ENCODE measurements at regions not wholly inside any gene's neighbourhood (a gene's known extent, or its start where the extent isn't known, plus 50 kb on each side); places are given as distances from the start of the nearest gene placed in this dataset.
A peak's percentile ranks its signal among the peaks of the same experiment; 100 is the strongest.
"Not testable (repeated sequence)": the region's sequence is repeated elsewhere in the genome, so short reads cannot be mapped to it uniquely, and the experiment has no call there.

GRCh38 chr1:146387750-146388469, 159.1 kb upstream of the NOTCH2NLA start:
- intact Hi-C loops (cut with micrococcal nuclease; ENCODE audit: unreplicated experiment) = not testable (repeated sequence)
- CTCF ChIA-PET = interaction anchor here (0.6 kb wide), 1 partner anchor 10 kb away, joined by 4 read pairs; no protein-coding TSS in a partner anchor

GRCh38 chr1:146386851-146387749, 158.3 kb upstream of the NOTCH2NLA start:
- intact Hi-C loops (cut with micrococcal nuclease; ENCODE audit: unreplicated experiment); H3K9me3 Mint-ChIP-seq (ENCODE audit: low read depth, unreplicated experiment); H3K27me3 Mint-ChIP-seq (ENCODE audit: unreplicated experiment): not testable (repeated sequence)
- BruUV-seq (replicated peaks) = TSS peak; percentile 100
- Mint-ChIP-seq H3K27ac (ENCODE audit: unreplicated experiment) (peak overlapping the region; percentile 100), H3K4me3 (ENCODE audit: low read depth, unreplicated experiment) (peak overlapping the region; percentile 86), H3K36me3 (ENCODE audit: insufficient read depth, unreplicated experiment) (peaks cover 15% of the 10 kb centered on the region), H3K4me1 (ENCODE audit: low read depth, unreplicated experiment) (peaks cover 10% of the 10 kb centered on the region)
- peak; percentile 71 for DNase-seq
- CTCF ChIA-PET = interaction anchor here (0.6 kb wide), 1 partner anchor 9 kb away, joined by 4 read pairs; no protein-coding TSS in a partner anchor

More at GRCh38 chr1:146387750-146388469, 159.1 kb upstream of the NOTCH2NLA start:
- Mint-ChIP-seq H3K4me1 (ENCODE audit: low read depth, unreplicated experiment) (peaks cover 10% of the 10 kb centered on the region), H3K4me3 (ENCODE audit: low read depth, unreplicated experiment) (peak overlapping the region; percentile 86), H3K36me3 (ENCODE audit: insufficient read depth, unreplicated experiment) (peaks cover 15% of the 10 kb centered on the region), H3K27ac (ENCODE audit: unreplicated experiment) (peak overlapping the region; percentile 100)
- H3K27me3 Mint-ChIP-seq (ENCODE audit: unreplicated experiment); DNase-seq; BruUV-seq (replicated peaks); H3K9me3 Mint-ChIP-seq (ENCODE audit: low read depth, unreplicated experiment): not testable (repeated sequence)

GRCh38 chr1:146381196-146381595, 152.4 kb upstream of the NOTCH2NLA start:
- H3K4me3 Mint-ChIP-seq (ENCODE audit: low read depth, unreplicated experiment); H3K9me3 Mint-ChIP-seq (ENCODE audit: low read depth, unreplicated experiment); CTCF ChIA-PET; BruUV-seq (replicated peaks); DNase-seq; H3K27ac Mint-ChIP-seq (ENCODE audit: unreplicated experiment); intact Hi-C loops (cut with micrococcal nuclease; ENCODE audit: unreplicated experiment): not testable (repeated sequence)
- H3K36me3 Mint-ChIP-seq (ENCODE audit: insufficient read depth, unreplicated experiment) = peaks cover 25% of the 10 kb centered on the region
- H3K27me3 Mint-ChIP-seq (ENCODE audit: unreplicated experiment) = peaks cover 11% of the 10 kb centered on the region
- peaks cover 16% of the 10 kb centered on the region for H3K4me1 Mint-ChIP-seq (ENCODE audit: low read depth, unreplicated experiment)

GRCh38 chr1:146376708-146377496, 148.1 kb upstream of the NOTCH2NLA start:
- peak; percentile 79 for DNase-seq
- Mint-ChIP-seq H3K4me3 (ENCODE audit: low read depth, unreplicated experiment) (peak overlapping the region; percentile 78), H3K27ac (ENCODE audit: unreplicated experiment) (peak overlapping the region; percentile 100), H3K27me3 (ENCODE audit: unreplicated experiment) (peaks cover 11% of the 10 kb centered on the region), H3K36me3 (ENCODE audit: insufficient read depth, unreplicated experiment) (peaks cover 27% of the 10 kb centered on the region), H3K4me1 (ENCODE audit: low read depth, unreplicated experiment) (peaks cover 16% of the 10 kb centered on the region)
- CTCF ChIA-PET = interaction anchor here (0.7 kb wide), 2 partner anchors 396 to 955 kb away, joined by 3 to 4 read pairs; no protein-coding TSS in a partner anchor
- H3K9me3 Mint-ChIP-seq (ENCODE audit: low read depth, unreplicated experiment); intact Hi-C loops (cut with micrococcal nuclease; ENCODE audit: unreplicated experiment): not testable (repeated sequence)
- BruUV-seq (replicated peaks) = TSS peak; percentile 100

GRCh38 chr1:146376309-146376707, 147.5 kb upstream of the NOTCH2NLA start:
- intact Hi-C loops (cut with micrococcal nuclease; ENCODE audit: unreplicated experiment); BruUV-seq (replicated peaks): not testable (repeated sequence)
- H3K36me3 Mint-ChIP-seq (ENCODE audit: insufficient read depth, unreplicated experiment) = peaks cover 27% of the 10 kb centered on the region

GRCh38 chr1:146375108-146375507, 146.3 kb upstream of the NOTCH2NLA start:
- H3K27ac Mint-ChIP-seq (ENCODE audit: unreplicated experiment); intact Hi-C loops (cut with micrococcal nuclease; ENCODE audit: unreplicated experiment); H3K4me3 Mint-ChIP-seq (ENCODE audit: low read depth, unreplicated experiment); H3K9me3 Mint-ChIP-seq (ENCODE audit: low read depth, unreplicated experiment); CTCF ChIA-PET; BruUV-seq (replicated peaks); DNase-seq: not testable (repeated sequence)
- Mint-ChIP-seq H3K4me1 (ENCODE audit: low read depth, unreplicated experiment) (peaks cover 16% of the 10 kb centered on the region), H3K27me3 (ENCODE audit: unreplicated experiment) (peaks cover 11% of the 10 kb centered on the region), H3K36me3 (ENCODE audit: insufficient read depth, unreplicated experiment) (peaks cover 27% of the 10 kb centered on the region)

More at GRCh38 chr1:146376309-146376707, 147.5 kb upstream of the NOTCH2NLA start:
- peaks cover 16% of the 10 kb centered on the region for H3K4me1 Mint-ChIP-seq (ENCODE audit: low read depth, unreplicated experiment)
- CTCF ChIA-PET; H3K9me3 Mint-ChIP-seq (ENCODE audit: low read depth, unreplicated experiment): not testable (repeated sequence)
- DNase-seq = peak; percentile 89
- H3K27me3 Mint-ChIP-seq (ENCODE audit: unreplicated experiment) = peaks cover 11% of the 10 kb centered on the region
- peak overlapping the region; percentile 100 for H3K27ac Mint-ChIP-seq (ENCODE audit: unreplicated experiment)
- peak overlapping the region; percentile 78 for H3K4me3 Mint-ChIP-seq (ENCODE audit: low read depth, unreplicated experiment)

GRCh38 chr1:146369940-146370339, 141.1 kb upstream of the NOTCH2NLA start:
- peak overlapping the region; percentile 68 for H3K27ac Mint-ChIP-seq (ENCODE audit: unreplicated experiment)
- H3K9me3 Mint-ChIP-seq (ENCODE audit: low read depth, unreplicated experiment); BruUV-seq (replicated peaks); H3K4me1 Mint-ChIP-seq (ENCODE audit: low read depth, unreplicated experiment); H3K36me3 Mint-ChIP-seq (ENCODE audit: insufficient read depth, unreplicated experiment); CTCF ChIA-PET; intact Hi-C loops (cut with micrococcal nuclease; ENCODE audit: unreplicated experiment); H3K27me3 Mint-ChIP-seq (ENCODE audit: unreplicated experiment): not testable (repeated sequence)
- peak overlapping the region; percentile 64 for H3K4me3 Mint-ChIP-seq (ENCODE audit: low read depth, unreplicated experiment)
- peak; percentile 40 for DNase-seq

- DNase-seq; intact Hi-C loops (cut with micrococcal nuclease; ENCODE audit: unreplicated experiment); CTCF ChIA-PET; H3K27ac Mint-ChIP-seq (ENCODE audit: unreplicated experiment); H3K27me3 Mint-ChIP-seq (ENCODE audit: unreplicated experiment); H3K4me1 Mint-ChIP-seq (ENCODE audit: low read depth, unreplicated experiment); BruUV-seq (replicated peaks); H3K4me3 Mint-ChIP-seq (ENCODE audit: low read depth, unreplicated experiment); H3K36me3 Mint-ChIP-seq (ENCODE audit: insufficient read depth, unreplicated experiment); H3K9me3 Mint-ChIP-seq (ENCODE audit: low read depth, unreplicated experiment): not testable (repeated sequence)
Observed at GRCh38 chr1:146355373-146355772, 126.6 kb upstream of the NOTCH2NLA start.

- H3K27ac Mint-ChIP-seq (ENCODE audit: unreplicated experiment); DNase-seq; H3K4me3 Mint-ChIP-seq (ENCODE audit: low read depth, unreplicated experiment); H3K27me3 Mint-ChIP-seq (ENCODE audit: unreplicated experiment); BruUV-seq (replicated peaks); H3K36me3 Mint-ChIP-seq (ENCODE audit: insufficient read depth, unreplicated experiment); intact Hi-C loops (cut with micrococcal nuclease; ENCODE audit: unreplicated experiment); H3K9me3 Mint-ChIP-seq (ENCODE audit: low read depth, unreplicated experiment); CTCF ChIA-PET; H3K4me1 Mint-ChIP-seq (ENCODE audit: low read depth, unreplicated experiment): not testable (repeated sequence)
Observed at GRCh38 chr1:146326863-146327262, 98.0 kb upstream of the NOTCH2NLA start.

Data from Calu3 (cell line).